Activated T-helper 1 cell treated with anti-CD3 and anti-CD28 coated beads, Interleukin-12 subunit alpha, Interleukin-12 subunit beta, Interleukin-2, Interleukin-4 antibody, amounts not matched to agents 30 ng/mL and 10 ng/mL and 1 ng/mL, durations not matched to agents 14 hours and 24 hours and 36 hours (primary cell): ENCODE measurements at regions not wholly inside any gene's neighbourhood (a gene's known extent, or its start where the extent isn't known, plus 50 kb on each side); places are given as distances from the start of the nearest gene placed in this dataset.

ENCODE experiments used
- DNase-seq: peaks from one replicate; pipeline ENCODE4 v3.0.0; 2021; ENCODE audit warnings: low spot score
- H3K27ac Mint-ChIP-seq: one replicate; pipeline ENCODE4 v1.8.0; 2021; ENCODE audit warnings: mild to moderate bottlenecking, mixed read lengths
- H3K27me3 Mint-ChIP-seq: one replicate; pipeline ENCODE4 v1.8.0; 2022; ENCODE audit warnings: mild to moderate bottlenecking, moderate library complexity, mixed read lengths; ENCODE audit not compliant: insufficient read depth
- H3K36me3 Mint-ChIP-seq: one replicate; pipeline ENCODE4 v1.8.0; 2021; ENCODE audit warnings: low read depth, mixed read lengths
- H3K4me1 Mint-ChIP-seq: one replicate; pipeline ENCODE4 v1.8.0; 2021; ENCODE audit warnings: low read depth, mixed read lengths
- H3K4me3 Mint-ChIP-seq: one replicate; pipeline ENCODE4 v1.8.0; 2021; ENCODE audit warnings: mild to moderate bottlenecking, moderate library complexity, mixed read lengths
- H3K9me3 Mint-ChIP-seq: one replicate; pipeline ENCODE4 v1.8.0; 2021; ENCODE audit warnings: mixed read lengths
- intact Hi-C: fragments of 100-400 bp; cut with micrococcal nuclease; formaldehyde crosslinking; loops from one replicate; pipeline ENCODE4 v1.15.1; 2024

GRCh38 chr15:62599791-62600777 is 435.0 kb upstream of the C2CD4B start:
- no peak for DNase-seq
- Mint-ChIP-seq H3K36me3 (no peaks in the 10 kb centered on the region), H3K4me3 (no peak overlapping the region), H3K9me3 (no peaks in the 10 kb centered on the region), H3K4me1 (no peaks in the 10 kb centered on the region), H3K27me3 (peaks cover 4% of the 10 kb centered on the region), H3K27ac (no peak overlapping the region)
- intact Hi-C loops, result no loop called here

DNA sequence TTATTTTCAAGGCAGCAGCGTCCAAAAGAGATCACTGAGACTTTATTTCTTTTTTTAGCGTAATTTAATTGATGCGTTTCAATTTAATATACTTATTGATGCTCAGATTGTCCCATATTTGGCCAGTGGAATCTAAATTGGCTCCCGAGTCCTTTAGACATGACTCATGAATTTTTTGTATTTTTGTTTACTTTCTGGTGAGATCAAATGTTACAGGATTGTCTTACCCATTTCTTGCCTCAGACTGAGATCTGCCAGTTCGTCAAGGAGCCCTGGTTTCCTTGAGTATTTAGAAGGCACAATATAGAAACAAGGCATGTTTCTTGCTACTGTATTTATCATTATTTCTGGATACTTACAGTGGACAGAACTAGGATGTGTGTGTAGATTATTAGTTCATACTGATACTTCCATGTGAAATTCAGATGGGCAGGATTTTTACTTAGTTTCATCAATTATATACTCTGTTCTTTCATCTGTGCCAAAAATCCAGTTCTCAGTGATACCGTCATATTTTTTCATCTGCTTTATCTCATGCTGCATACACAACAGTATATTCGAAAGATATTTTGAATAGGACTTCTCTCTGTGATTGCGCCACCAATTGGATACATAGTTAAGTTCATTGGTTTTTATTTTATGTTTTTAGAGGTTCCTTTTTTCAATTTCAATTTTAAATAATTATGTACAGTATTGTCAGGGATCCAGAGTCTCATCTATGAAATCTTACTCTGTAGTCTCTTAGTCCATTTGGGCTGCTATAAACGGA is 436.9 kb upstream of the C2CD4B start:
- H3K27me3 Mint-ChIP-seq, result peaks cover 4% of the 10 kb centered on the region
- H3K36me3 Mint-ChIP-seq, result no peaks in the 10 kb centered on the region
- H3K9me3 Mint-ChIP-seq, result no peaks in the 10 kb centered on the region
- intact Hi-C loops, result no loop called here
- H3K4me1 Mint-ChIP-seq, result no peaks in the 10 kb centered on the region
- H3K27ac Mint-ChIP-seq, result no peak overlapping the region
- DNase-seq, result no peak
- H3K4me3 Mint-ChIP-seq, result no peak overlapping the region

DNA sequence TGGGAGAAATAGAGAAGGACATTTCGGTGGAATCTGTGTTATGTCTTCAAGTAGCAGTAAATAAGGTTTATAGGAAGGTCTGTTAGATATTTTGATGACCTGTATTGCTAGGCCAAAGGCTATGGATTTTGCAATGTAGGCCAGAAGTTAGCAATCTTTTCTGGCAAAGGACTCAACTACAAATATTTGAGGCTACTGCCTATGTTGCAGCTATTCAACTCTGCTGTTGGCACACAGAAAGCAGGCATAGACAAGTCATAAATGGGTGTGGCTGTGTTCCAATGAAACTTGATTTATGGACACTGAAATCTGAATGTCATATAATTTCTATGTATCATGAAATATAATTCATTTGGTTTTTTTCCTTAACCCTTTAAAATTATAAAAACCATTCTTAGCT is 438.7 kb upstream of the C2CD4B start:
- Mint-ChIP-seq H3K9me3 (no peaks in the 10 kb centered on the region), H3K36me3 (no peaks in the 10 kb centered on the region), H3K4me3 (no peak overlapping the region), H3K27me3 (peaks cover 9% of the 10 kb centered on the region), H3K4me1 (no peaks in the 10 kb centered on the region), H3K27ac (no peak overlapping the region)
- DNase-seq, result no peak
- intact Hi-C loops, result no loop called here

DNA sequence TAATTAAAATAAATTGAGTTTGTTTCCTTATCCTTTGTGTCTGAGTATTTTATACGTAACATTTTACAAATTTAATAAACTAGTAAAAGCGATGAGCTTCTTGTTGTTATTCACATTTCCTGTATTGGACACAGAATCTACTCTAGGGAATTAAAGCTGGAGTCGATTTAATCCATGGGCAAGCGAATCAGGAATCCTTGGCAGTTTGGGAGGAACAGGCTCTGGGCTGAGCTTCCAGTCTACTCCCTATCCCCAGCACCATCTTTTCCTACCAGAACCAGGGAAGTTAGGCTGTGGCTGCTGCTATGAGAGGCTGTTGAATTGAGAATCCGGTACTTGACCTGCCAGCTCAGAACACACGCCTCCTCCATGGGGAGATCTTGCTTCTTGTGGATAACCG is 437.3 kb upstream of the TPM1 start:
- intact Hi-C loops, result no loop called here
- H3K4me3 Mint-ChIP-seq, result no peak overlapping the region
- H3K27me3 Mint-ChIP-seq, result peaks cover 6% of the 10 kb centered on the region

GRCh38 chr15:62606376-62607113 is 436.0 kb upstream of the TPM1 start:
- H3K9me3 Mint-ChIP-seq, result no peaks in the 10 kb centered on the region
- DNase-seq, result no peak
- H3K27ac Mint-ChIP-seq, result no peak overlapping the region
- intact Hi-C loops, result no loop called here
- no peak overlapping the region for H3K4me3 Mint-ChIP-seq
- H3K4me1 Mint-ChIP-seq, result no peaks in the 10 kb centered on the region
- H3K27me3 Mint-ChIP-seq, result peaks cover 10% of the 10 kb centered on the region
- no peaks in the 10 kb centered on the region for H3K36me3 Mint-ChIP-seq

More for the DNA sequence above, 437.3 kb upstream of the TPM1 start:
- no peaks in the 10 kb centered on the region for H3K9me3 Mint-ChIP-seq
- no peak overlapping the region for H3K27ac Mint-ChIP-seq
- H3K4me1 Mint-ChIP-seq, result no peaks in the 10 kb centered on the region
- DNase-seq, result no peak
- H3K36me3 Mint-ChIP-seq, result no peaks in the 10 kb centered on the region

DNA sequence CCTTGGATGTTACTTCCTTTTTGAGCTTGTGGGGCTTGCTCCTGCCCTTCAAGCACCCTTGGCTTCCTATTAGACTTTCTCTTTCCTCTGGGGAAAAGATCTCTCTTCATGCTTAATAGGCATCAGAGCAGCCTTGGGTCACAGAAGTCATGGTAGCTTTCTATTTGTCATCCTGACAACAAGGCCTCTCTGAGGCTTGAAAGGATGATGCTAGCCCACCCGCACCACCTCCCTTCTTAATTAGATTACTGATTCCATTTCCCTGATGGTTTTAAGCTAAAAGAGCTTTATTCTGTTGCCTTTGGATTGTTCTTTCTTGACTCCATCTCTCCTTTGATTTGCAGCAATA is 435.5 kb upstream of the TPM1 start:
- Mint-ChIP-seq H3K27ac (no peak overlapping the region), H3K4me3 (no peak overlapping the region), H3K4me1 (no peaks in the 10 kb centered on the region), H3K9me3 (no peaks in the 10 kb centered on the region), H3K27me3 (peaks cover 11% of the 10 kb centered on the region), H3K36me3 (no peaks in the 10 kb centered on the region)
- no peak for DNase-seq
- intact Hi-C loops, result no loop called here

GRCh38 chr15:62607643-62608042 is 434.9 kb upstream of the TPM1 start:
- no peaks in the 10 kb centered on the region for H3K4me1 Mint-ChIP-seq
- H3K27me3 Mint-ChIP-seq, result peaks cover 13% of the 10 kb centered on the region
- H3K36me3 Mint-ChIP-seq, result no peaks in the 10 kb centered on the region
- no peak overlapping the region for H3K4me3 Mint-ChIP-seq
- H3K9me3 Mint-ChIP-seq, result no peaks in the 10 kb centered on the region
- DNase-seq, result no peak
- no peak overlapping the region for H3K27ac Mint-ChIP-seq
- intact Hi-C loops, result no loop called here

DNA sequence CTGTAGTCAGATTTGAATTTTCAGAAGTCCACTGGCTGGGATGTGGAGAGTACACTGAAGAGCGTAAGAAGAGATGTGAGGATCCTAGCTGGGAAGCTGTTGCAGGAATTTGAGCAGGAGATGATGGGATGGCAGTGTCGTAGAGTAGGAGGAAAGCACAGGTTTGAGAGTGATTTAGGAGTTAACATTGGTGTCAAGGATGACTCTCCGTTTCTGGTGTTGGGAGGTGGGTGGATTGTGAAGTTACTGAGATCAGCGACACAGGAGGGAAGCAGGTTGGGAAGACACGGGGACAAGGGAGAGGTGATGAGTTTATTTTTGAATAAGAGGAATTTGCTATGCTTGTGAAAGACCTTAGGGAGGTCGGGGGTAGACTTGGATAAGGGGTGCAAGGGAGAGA is 434.2 kb upstream of the TPM1 start:
- Mint-ChIP-seq H3K36me3 (no peaks in the 10 kb centered on the region), H3K9me3 (no peaks in the 10 kb centered on the region), H3K27ac (no peak overlapping the region), H3K27me3 (peaks cover 13% of the 10 kb centered on the region), H3K4me1 (no peaks in the 10 kb centered on the region), H3K4me3 (no peak overlapping the region)
- intact Hi-C loops, result no loop called here
- DNase-seq, result no peak

DNA sequence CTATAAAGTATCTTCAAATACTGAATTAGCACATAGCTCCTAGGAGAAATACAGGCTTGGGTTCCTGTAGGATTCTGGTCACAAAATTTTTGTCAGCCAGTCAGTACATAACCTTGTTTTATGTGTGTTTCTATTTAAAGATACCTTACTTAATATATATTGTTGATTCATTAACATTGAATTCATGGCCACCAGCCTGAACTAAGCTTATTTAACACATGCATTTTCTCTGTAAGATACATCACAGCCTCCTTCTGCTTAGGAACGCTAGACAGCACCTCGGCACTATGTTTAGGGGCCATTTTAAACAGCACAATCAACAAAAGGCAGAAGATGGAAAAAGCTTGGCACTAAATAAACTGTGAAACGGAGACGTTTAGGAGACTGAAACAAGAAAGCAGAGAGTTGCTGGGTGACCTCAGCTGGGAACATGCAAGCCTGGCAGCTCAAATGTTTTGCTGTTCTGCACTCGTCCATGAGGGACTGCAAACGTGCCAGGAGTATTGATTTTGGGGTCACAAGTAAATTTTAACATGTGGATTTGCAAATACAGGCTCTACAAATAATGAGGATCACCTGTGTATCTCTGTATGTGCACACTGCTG is 432.2 kb upstream of the TPM1 start:
- Mint-ChIP-seq H3K36me3 (no peaks in the 10 kb centered on the region), H3K4me1 (no peaks in the 10 kb centered on the region), H3K27ac (no peak overlapping the region), H3K27me3 (peaks cover 15% of the 10 kb centered on the region), H3K4me3 (no peak overlapping the region), H3K9me3 (no peaks in the 10 kb centered on the region)
- no peak for DNase-seq
- intact Hi-C loops, result no loop called here

- H3K4me1 Mint-ChIP-seq, result no peaks in the 10 kb centered on the region
Measured at GRCh38 chr15:62611002-62611401, 431.5 kb upstream of the TPM1 start.

DNA sequence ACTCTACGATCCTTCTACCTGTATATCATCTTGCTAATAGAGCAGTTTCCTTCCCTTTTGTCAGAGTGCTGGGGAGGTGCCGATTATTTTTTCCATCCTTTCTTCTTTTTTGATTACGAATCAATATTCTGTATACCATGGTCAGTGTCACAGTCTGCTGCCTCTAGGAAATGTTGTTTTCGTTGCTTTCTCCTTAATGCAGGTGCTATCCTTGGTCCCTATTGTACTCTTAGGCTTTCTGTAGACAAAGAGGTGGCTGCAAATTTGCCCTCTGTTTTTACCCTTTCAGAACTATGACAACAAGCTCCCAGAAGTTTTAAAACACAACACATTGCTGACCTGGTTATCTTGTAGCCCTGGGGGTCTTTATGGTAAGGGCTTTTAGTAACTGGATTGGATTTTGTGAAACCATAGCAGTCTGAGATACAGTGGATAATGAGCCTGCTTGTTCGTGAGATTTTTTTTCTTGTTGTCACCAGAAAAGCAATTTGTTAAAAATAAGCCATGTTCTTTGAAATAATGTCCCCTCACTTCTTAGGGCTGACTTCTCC is 430.3 kb upstream of the TPM1 start:
- no peak for DNase-seq
- no peaks in the 10 kb centered on the region for H3K36me3 Mint-ChIP-seq
- intact Hi-C loops, result no loop called here
- H3K4me1 Mint-ChIP-seq, result no peaks in the 10 kb centered on the region
- H3K4me3 Mint-ChIP-seq, result no peak overlapping the region
- peaks cover 16% of the 10 kb centered on the region for H3K27me3 Mint-ChIP-seq
- H3K9me3 Mint-ChIP-seq, result no peaks in the 10 kb centered on the region
- no peak overlapping the region for H3K27ac Mint-ChIP-seq

More at GRCh38 chr15:62611002-62611401, 431.5 kb upstream of the TPM1 start:
- intact Hi-C loops, result no loop called here
- H3K4me3 Mint-ChIP-seq, result no peak overlapping the region
- no peak overlapping the region for H3K27ac Mint-ChIP-seq
- DNase-seq, result no peak
- no peaks in the 10 kb centered on the region for H3K9me3 Mint-ChIP-seq
- no peaks in the 10 kb centered on the region for H3K36me3 Mint-ChIP-seq
- H3K27me3 Mint-ChIP-seq, result peaks cover 16% of the 10 kb centered on the region

- no peak overlapping the region for H3K4me3 Mint-ChIP-seq
- H3K36me3 Mint-ChIP-seq, result no peaks in the 10 kb centered on the region
- no peaks in the 10 kb centered on the region for H3K9me3 Mint-ChIP-seq
- DNase-seq, result no peak
- peaks cover 16% of the 10 kb centered on the region for H3K27me3 Mint-ChIP-seq
- intact Hi-C loops, result no loop called here
- no peaks in the 10 kb centered on the region for H3K4me1 Mint-ChIP-seq
- H3K27ac Mint-ChIP-seq, result no peak overlapping the region
Measured at GRCh38 chr15:62612771-62613170, 429.8 kb upstream of the TPM1 start.
